Endothelial cell of umbilical vein (primary cell): ENCODE measurements at regions not wholly inside any gene's neighbourhood (a gene's known extent, or its start where the extent isn't known, plus 50 kb on each side); places are given as distances from the start of the nearest gene placed in this dataset.

Experiments used
- BruUV-seq: library from RNA; stranded (reverse); fragments of 400-500 nt; replicated peaks from 2 replicates; lab custom pipeline; 2021; lab: Mats Ljungman, UMichigan
- CTCF ChIA-PET: fragments of 300-600, 350-600 bp; sonication (Branson Sonifier 250); formaldehyde crosslinking; loops from one replicate; lab custom pipeline; 2021; ENCODE audit warnings: antibody characterized with exemption, inconsistent platforms; lab: Charles Lee
- POLR2A ChIA-PET: fragments of 300-600, 350-600 bp; sonication (Branson Sonifier 250); formaldehyde crosslinking; loops from one replicate; lab custom pipeline; 2021; ENCODE audit warnings: antibody characterized with exemption, inconsistent platforms; lab: Charles Lee
- DNase-seq: peaks from one replicate; pipeline ENCODE4 v3.0.0-alpha.2; 2011; ENCODE audit warnings: low read depth, low spot score
- FAIRE-seq: peaks from 2 replicates; lab custom pipeline; 2011; peaks lifted over from hg19 to GRCh38; lab: Jason Lieb, UNC
- H2AFZ ChIP-seq: 2 replicates; pipeline ENCODE4 v1.6.0; 2012; ENCODE audit warnings: low read depth, low read length, control low read depth, inconsistent platforms
- H3K27ac ChIP-seq: 2 replicates; pipeline ENCODE4 v1.5.1; 2011; ENCODE audit warnings: low read depth, mild to moderate bottlenecking, control low read depth, low read length, moderate library complexity; ENCODE audit not compliant: insufficient read depth
- H3K27me3 ChIP-seq, 2 experiments: 2 replicates each; pipeline versions ENCODE4 v1.6.0 to v1.6.1; 2011; ENCODE audit warnings: low read length in 2 of 2, mixed read lengths in 1 of 2; ENCODE audit not compliant: control insufficient read depth in 2 of 2, insufficient read depth in 2 of 2
- H3K36me3 ChIP-seq, 2 experiments: 2 replicates in 1 of 2; 3 replicates in 1 of 2; pipeline ENCODE4 v1.5.1; 2011; ENCODE audit warnings: low read length in 2 of 2, mild to moderate bottlenecking in 1 of 2, moderate library complexity in 1 of 2; ENCODE audit not compliant: control insufficient read depth in 2 of 2, insufficient read depth in 2 of 2; ENCODE audit errors: extremely low read depth in 1 of 2
- H3K4me1 ChIP-seq: 3 replicates; pipeline ENCODE4 v1.5.1; 2011; ENCODE audit warnings: mild to moderate bottlenecking, low read length; ENCODE audit not compliant: control insufficient read depth, insufficient read depth; ENCODE audit errors: extremely low read depth
- H3K4me2 ChIP-seq: 2 replicates; pipeline ENCODE4 v1.6.1; 2011; ENCODE audit warnings: low read length, control low read depth, mixed read lengths; ENCODE audit not compliant: insufficient read depth
- H3K4me3 ChIP-seq, 3 experiments: fragments of 200-600 bp in 1 of 3; sonication (generic), shearing (Covaris generic) in 1 of 3; replicated peaks in 1 of 3; 2 replicates each; pipeline ENCODE4 v1.5.1; 2011 to 2016; ENCODE audit warnings: control low read depth in 3 of 3, low read length in 3 of 3, mild to moderate bottlenecking in 2 of 3, inconsistent platforms in 1 of 3, low read depth in 1 of 3, moderate library complexity in 1 of 3; ENCODE audit not compliant: insufficient read depth in 1 of 3
- H3K79me2 ChIP-seq: 2 replicates; pipeline ENCODE4 v1.6.0; 2012; ENCODE audit warnings: low read length, inconsistent platforms; ENCODE audit not compliant: control insufficient read depth, insufficient read depth
- H3K9ac ChIP-seq: replicated peaks from 2 replicates; pipeline ENCODE3; 2011; ENCODE audit warnings: low read length, control low read depth; ENCODE audit not compliant: insufficient read depth; ENCODE audit errors: extremely low read depth
- H3K9me1 ChIP-seq: replicated peaks from 3 replicates; pipeline ENCODE4 v1.6.0; 2011; ENCODE audit warnings: mild to moderate bottlenecking, low read length; ENCODE audit not compliant: control insufficient read depth, insufficient read depth; ENCODE audit errors: extremely low read depth
- H3K9me3 ChIP-seq: replicated peaks from 2 replicates; pipeline ENCODE4 v1.5.1; 2012; ENCODE audit warnings: low read length, inconsistent platforms; ENCODE audit not compliant: control insufficient read depth, insufficient read depth
- H4K20me1 ChIP-seq: replicated peaks from 2 replicates; pipeline ENCODE3; 2011; ENCODE audit warnings: mild to moderate bottlenecking, low read length; ENCODE audit not compliant: control insufficient read depth, insufficient read depth; ENCODE audit errors: extremely low read depth
- CTCF ChIP-seq, 2 donors: IDR thresholded peaks; 1 replicate in 1 of 2; 2 replicates in 1 of 2; pipeline ENCODE4 v1.5.1; 2011; ENCODE audit warnings: low read length in 2 of 2, mild to moderate bottlenecking in 2 of 2, moderate library complexity in 2 of 2, control low read depth in 1 of 2, inconsistent platforms in 1 of 2, low read depth in 1 of 2; ENCODE audit not compliant: insufficient read depth in 1 of 2; ENCODE audit errors: extremely low read depth in 1 of 2
- EZH2 ChIP-seq: IDR thresholded peaks from 2 replicates; pipeline ENCODE4 v1.6.1; 2012; ENCODE audit warnings: borderline replicate concordance, low read depth, mild to moderate bottlenecking, moderate library complexity, low read length, inconsistent platforms; ENCODE audit not compliant: severe bottlenecking
- FOS ChIP-seq: IDR thresholded peaks from 2 replicates; pipeline ENCODE4 v1.6.1; 2011; ENCODE audit warnings: mild to moderate bottlenecking, low read length, moderate library complexity, borderline replicate concordance; ENCODE audit not compliant: insufficient read depth
- GATA2 ChIP-seq: IDR thresholded peaks from 2 replicates; pipeline ENCODE4 v1.7.0; 2011; ENCODE audit warnings: low read depth, mild to moderate bottlenecking, moderate library complexity, mixed read lengths, low read length; ENCODE audit not compliant: insufficient read length, insufficient read depth
- JUN ChIP-seq: IDR thresholded peaks from 2 replicates; pipeline ENCODE4 v1.6.1; 2011; ENCODE audit warnings: borderline replicate concordance, low read depth; ENCODE audit not compliant: insufficient read length, insufficient read depth
- MAX ChIP-seq: IDR thresholded peaks from 2 replicates; pipeline ENCODE4 v1.6.1; 2011; ENCODE audit not compliant: insufficient read depth, insufficient read length
- MYC ChIP-seq: IDR thresholded peaks from one replicate; pipeline ENCODE4 v1.6.1; 2011; ENCODE audit warnings: mild to moderate bottlenecking, low read depth, low read length
- POLR2A ChIP-seq: IDR thresholded peaks from 2 replicates; pipeline ENCODE4 v1.6.1; 2012; ENCODE audit warnings: low read depth, mild to moderate bottlenecking, control low read depth, low read length
- POLR2AphosphoS5 ChIP-seq: IDR thresholded peaks from 2 replicates; pipeline ENCODE4 v1.6.1; 2012; ENCODE audit warnings: low read depth, mild to moderate bottlenecking, control low read depth, low read length, moderate library complexity; ENCODE audit not compliant: insufficient read depth
- dilution Hi-C: fragments of 300-500 bp; cut with MboI; formaldehyde crosslinking; loops from one replicate; pipeline ENCODE4 v1.15.0; 2019; ENCODE audit warnings: low sequenced_read_pairs; ENCODE audit not compliant: extremely low pct_ligation_motif_present
- intact Hi-C: fragments of 100-400 bp; cut with micrococcal nuclease; formaldehyde crosslinking; loops from one replicate; pipeline ENCODE4 v1.10.0; 2022

- dilution Hi-C loops: no loop called here
- FAIRE-seq: no peak
These were observed 151.8 kb upstream of the CADM2 start for GRCh38 chr3:84806958-84807357.

More at GRCh38 chr3:84806958-84807357, 151.8 kb upstream of the CADM2 start:
- no peaks in the 10 kb centered on the region for H3K27me3 ChIP-seq
- no peak overlapping the region for H2AFZ ChIP-seq
- H3K9ac ChIP-seq: no peak overlapping the region
- no TSS peak for BruUV-seq
- intact Hi-C loops: no loop called here
- H3K79me2 ChIP-seq: no peaks in the 10 kb centered on the region
- peaks cover 3% of the 10 kb centered on the region for H3K9me3 ChIP-seq
- no peaks in the 10 kb centered on the region for H3K9me1 ChIP-seq
- TF ChIP-seq CTCF (IDR thresholded peaks at IDR 0.05; ENCODE audit: extremely low read depth in 1 of 2, insufficient read depth in 1 of 2, low read depth in 1 of 2, low read length in 2 of 2): no peak
- TF ChIP-seq FOS: no peak
- TF ChIP-seq MYC: no peak
- no peak for TF ChIP-seq POLR2A
- no peak for TF ChIP-seq GATA2
- no peak for TF ChIP-seq EZH2
- no peak for TF ChIP-seq POLR2AphosphoS5
- TF ChIP-seq MAX: no peak
- TF ChIP-seq JUN: no peak
- H3K36me3 ChIP-seq: no peaks in the 10 kb centered on the region
- no peak for DNase-seq
- no peaks in the 10 kb centered on the region for H3K4me1 ChIP-seq
- ChIA-PET POLR2A (no interaction called here), CTCF (no interaction called here)
- no peaks in the 10 kb centered on the region for H4K20me1 ChIP-seq
- no peak overlapping the region for H3K4me2 ChIP-seq
- H3K27ac ChIP-seq: no peak overlapping the region
- H3K4me3 ChIP-seq: no peak overlapping the region
